NCI-H1694 (cell line): ENCODE measurements at regions not wholly inside any gene's neighbourhood (a gene's known extent, or its start where the extent isn't known, plus 50 kb on each side); places are given as distances from the start of the nearest gene placed in this dataset.

ENCODE experiments used
- DNase-seq: peaks from one replicate; lab custom pipeline; 2025; lab: John Stamatoyannopoulos, UW

- no peak for DNase-seq
Measured at GRCh38 chr12:91533366-91533765, 350.7 kb upstream of the DCN start.

- DNase-seq, result no peak
Measured at GRCh38 chr12:91529829-91530228, 347.2 kb upstream of the DCN start.

- DNase-seq, result no peak
Measured at GRCh38 chr12:91523831-91524230, 341.2 kb upstream of the DCN start.

- no peak for DNase-seq
Measured at GRCh38 chr12:91516695-91517047, 334.1 kb upstream of the DCN start.

- no peak for DNase-seq
Measured at GRCh38 chr12:91515944-91516694, 333.5 kb upstream of the DCN start.

- no peak for DNase-seq
Measured at GRCh38 chr12:91513313-91513712, 330.7 kb upstream of the DCN start.

- DNase-seq, result no peak
Measured at GRCh38 chr12:91511795-91512420, 329.3 kb upstream of the DCN start.

- no peak for DNase-seq
Measured at GRCh38 chr12:91507754-91508153, 325.1 kb upstream of the DCN start.

GRCh38 chr12:91506452-91506851 is 323.8 kb upstream of the DCN start:
- no peak for DNase-seq

GRCh38 chr12:91505006-91505405 is 322.4 kb upstream of the DCN start:
- DNase-seq, result no peak

- DNase-seq, result no peak
Measured at GRCh38 chr12:91502208-91502607, 319.6 kb upstream of the DCN start.

GRCh38 chr12:91496337-91496736 is 313.7 kb upstream of the DCN start:
- DNase-seq, result no peak

- DNase-seq, result no peak
Measured at GRCh38 chr12:91493308-91493707, 310.7 kb upstream of the DCN start.

- no peak for DNase-seq
Measured at GRCh38 chr12:91492648-91493047, 310.0 kb upstream of the DCN start.

GRCh38 chr12:91490667-91491311 is 308.2 kb upstream of the DCN start:
- no peak for DNase-seq

GRCh38 chr12:91483471-91483985 is 300.9 kb upstream of the DCN start:
- DNase-seq, result no peak

- DNase-seq, result no peak
Measured at GRCh38 chr12:91482231-91482630, 299.6 kb upstream of the DCN start.

- DNase-seq, result no peak
Measured at GRCh38 chr12:91478500-91478899, 295.9 kb upstream of the DCN start.

GRCh38 chr12:91467686-91468085 is 285.1 kb upstream of the DCN start:
- no peak for DNase-seq

GRCh38 chr12:91461061-91461460 is 278.4 kb upstream of the DCN start:
- no peak for DNase-seq

GRCh38 chr12:91460469-91460868 is 277.9 kb upstream of the DCN start:
- DNase-seq, result no peak

GRCh38 chr12:91455321-91455720 is 272.7 kb upstream of the DCN start:
- DNase-seq, result no peak

GRCh38 chr12:91454179-91454578 is 271.6 kb upstream of the DCN start:
- no peak for DNase-seq
